Esophagus muscularis mucosa (tissue), 4 donors: ENCODE measurements at regions not wholly inside any gene's neighbourhood (a gene's known extent, or its start where the extent isn't known, plus 50 kb on each side); places are given as distances from the start of the nearest gene placed in this dataset.

Experiments used
- EP300 ChIP-seq: sonication (generic); formaldehyde crosslinking; IDR thresholded peaks from one replicate; pipeline ENCODE4 v1.6.1; 2017; ENCODE audit warnings: antibody characterized with exemption
- POLR2A ChIP-seq: fragments of 450-650 bp; IDR thresholded peaks from one replicate; pipeline ENCODE4 v1.6.1; 2017; ENCODE audit warnings: antibody characterized with exemption, moderate library complexity, mild to moderate bottlenecking, low read depth
- POLR2AphosphoS5 ChIP-seq, 2 donors: sonication (generic); formaldehyde crosslinking; IDR thresholded peaks; one replicate each; pipeline ENCODE4 v1.6.1; 2017; ENCODE audit warnings: antibody characterized with exemption in 2 of 2
- TF ChIP-seq, protein P1 (sequence below), 3 experiments: fragments of 200-600 bp in 2 of 3; fragments of 450-650 bp in 1 of 3; sonication (generic) in 2 of 3; IDR thresholded peaks; one replicate each; pipeline ENCODE4 v1.5.1; 2017 to 2019; ENCODE audit warnings: antibody characterized with exemption in 3 of 3, mild to moderate bottlenecking in 2 of 3, moderate library complexity in 1 of 3

- TF ChIP-seq, protein P1, sequence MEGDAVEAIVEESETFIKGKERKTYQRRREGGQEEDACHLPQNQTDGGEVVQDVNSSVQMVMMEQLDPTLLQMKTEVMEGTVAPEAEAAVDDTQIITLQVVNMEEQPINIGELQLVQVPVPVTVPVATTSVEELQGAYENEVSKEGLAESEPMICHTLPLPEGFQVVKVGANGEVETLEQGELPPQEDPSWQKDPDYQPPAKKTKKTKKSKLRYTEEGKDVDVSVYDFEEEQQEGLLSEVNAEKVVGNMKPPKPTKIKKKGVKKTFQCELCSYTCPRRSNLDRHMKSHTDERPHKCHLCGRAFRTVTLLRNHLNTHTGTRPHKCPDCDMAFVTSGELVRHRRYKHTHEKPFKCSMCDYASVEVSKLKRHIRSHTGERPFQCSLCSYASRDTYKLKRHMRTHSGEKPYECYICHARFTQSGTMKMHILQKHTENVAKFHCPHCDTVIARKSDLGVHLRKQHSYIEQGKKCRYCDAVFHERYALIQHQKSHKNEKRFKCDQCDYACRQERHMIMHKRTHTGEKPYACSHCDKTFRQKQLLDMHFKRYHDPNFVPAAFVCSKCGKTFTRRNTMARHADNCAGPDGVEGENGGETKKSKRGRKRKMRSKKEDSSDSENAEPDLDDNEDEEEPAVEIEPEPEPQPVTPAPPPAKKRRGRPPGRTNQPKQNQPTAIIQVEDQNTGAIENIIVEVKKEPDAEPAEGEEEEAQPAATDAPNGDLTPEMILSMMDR (IDR thresholded peaks at IDR 0.05) = no peak
- TF ChIP-seq POLR2A (no peak), POLR2AphosphoS5 (IDR thresholded peaks at IDR 0.05) (no peak), EP300 (no peak)
These were observed 108.2 kb downstream of the PLG start for GRCh38 chr6:160810238-160810637.
